ENCODE measurements at regions not wholly inside any gene's neighbourhood (a gene's known extent, or its start where the extent isn't known, plus 50 kb on each side); places are given as distances from the start of the nearest gene placed in this dataset.
"Not testable (repeated sequence)": the region's sequence is repeated elsewhere in the genome, so short reads cannot be mapped to it uniquely, and the experiment has no call there.

DNA sequence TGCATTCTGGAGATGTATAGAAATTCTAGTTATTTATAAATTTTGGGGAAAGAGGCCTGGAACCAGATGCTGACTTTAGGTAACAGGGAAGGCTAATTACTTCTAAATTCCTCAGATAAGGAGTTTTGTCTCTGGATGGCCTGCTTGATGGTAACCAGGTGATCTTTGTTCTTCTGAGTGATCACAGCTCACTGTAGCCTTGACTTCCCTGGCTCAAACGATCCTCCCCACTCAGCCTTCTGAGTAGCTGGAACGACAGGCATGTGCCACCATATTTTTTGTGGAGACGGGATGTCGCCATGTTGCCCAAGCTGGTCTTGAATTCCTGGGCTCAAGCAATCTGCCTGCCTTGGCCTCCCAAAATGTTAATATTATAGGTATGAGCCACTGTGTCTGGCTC lies 54.4 kb upstream of the MSH6 start:
- Histone ChIP-seq H3K27ac (no peak overlapping the region), H3K9me3 (replicated peaks) (no peaks in the 10 kb centered on the region), H3K27me3 (replicated peaks) (no peaks in the 10 kb centered on the region), H3K4me3 (no peak overlapping the region), H3K4me1 (replicated peaks) (no peaks in the 10 kb centered on the region), H3K36me3 (no peaks in the 10 kb centered on the region)
- DNase-seq (ENCODE audit: low read depth in 1 of 2, low spot score in 2 of 2), result no peak

DNA sequence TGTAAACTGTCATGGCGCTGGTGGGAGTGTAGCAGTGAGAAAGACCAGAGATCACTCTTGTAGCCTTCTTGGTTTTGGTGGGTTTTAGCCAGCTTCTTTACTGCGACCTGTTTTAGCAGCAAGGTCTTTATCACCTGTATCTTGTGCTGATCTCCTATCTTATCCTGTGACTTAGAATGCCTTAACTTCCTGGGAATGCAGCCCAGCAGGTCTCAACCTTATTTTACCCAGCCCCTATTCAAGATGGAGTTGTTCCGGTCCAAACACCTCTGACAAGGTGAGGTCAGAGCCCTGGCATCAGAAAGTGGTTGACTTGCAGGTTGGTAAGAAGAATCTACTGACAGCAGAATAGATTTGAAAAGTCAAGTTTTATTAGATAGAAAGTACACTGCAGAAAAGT lies 55.0 kb upstream of the MSH6 start:
- no peaks in the 10 kb centered on the region for H3K4me1 ChIP-seq (replicated peaks)
- no peaks in the 10 kb centered on the region for H3K27me3 ChIP-seq (replicated peaks)
- H3K9me3 ChIP-seq (replicated peaks), result no peaks in the 10 kb centered on the region
- no peak for DNase-seq (ENCODE audit: low read depth in 1 of 2, low spot score in 2 of 2)
- H3K27ac ChIP-seq, result no peak overlapping the region
- no peak overlapping the region for H3K4me3 ChIP-seq
- H3K36me3 ChIP-seq, result no peaks in the 10 kb centered on the region

DNA sequence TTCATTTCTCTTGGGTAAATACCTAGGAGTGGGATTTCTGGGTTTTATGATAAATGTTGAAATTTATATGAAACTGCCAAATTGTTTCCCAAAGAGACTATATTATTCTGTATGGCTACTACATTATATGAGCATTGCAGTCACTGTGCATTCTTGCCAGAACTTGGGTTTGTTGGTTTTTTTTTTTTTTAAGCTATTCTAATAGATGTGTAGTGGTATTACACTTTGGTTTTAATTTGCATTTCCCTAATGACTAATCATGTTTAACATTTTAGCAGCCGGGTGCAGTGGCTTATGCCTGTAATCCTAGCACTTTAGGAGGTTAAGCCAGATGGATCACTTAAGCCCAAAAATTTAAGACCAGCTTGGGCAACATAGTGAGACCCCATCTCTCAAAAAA lies 56.0 kb upstream of the MSH6 start:
- DNase-seq (ENCODE audit: low read depth in 1 of 2, low spot score in 2 of 2); H3K36me3 ChIP-seq; H3K27me3 ChIP-seq (replicated peaks); H3K27ac ChIP-seq; H3K9me3 ChIP-seq (replicated peaks); H3K4me1 ChIP-seq (replicated peaks); H3K4me3 ChIP-seq: not testable (repeated sequence)

DNA sequence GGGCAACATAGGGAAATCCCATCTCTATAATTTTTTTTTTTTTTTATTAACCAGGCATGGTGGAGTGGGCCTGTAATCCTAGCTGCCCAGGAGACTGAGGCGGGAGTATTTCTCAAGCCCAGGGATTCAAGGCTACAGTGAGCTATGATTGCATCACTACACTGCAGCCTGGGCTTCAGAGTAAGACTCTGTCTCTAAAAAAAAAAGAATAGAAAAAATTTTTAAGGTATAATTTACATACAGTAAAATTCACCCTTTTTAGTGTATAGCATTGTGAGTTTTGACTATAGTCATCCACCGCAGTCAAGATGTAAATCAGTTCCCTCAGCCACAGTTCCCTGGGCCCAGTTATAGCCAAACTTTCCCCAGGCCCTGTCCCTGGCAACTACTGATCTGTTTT lies 57.1 kb upstream of the MSH6 start:
- DNase-seq (ENCODE audit: low read depth in 1 of 2, low spot score in 2 of 2), result no peak
- no peaks in the 10 kb centered on the region for H3K27me3 ChIP-seq (replicated peaks)
- no peaks in the 10 kb centered on the region for H3K9me3 ChIP-seq (replicated peaks)
- H3K4me1 ChIP-seq (replicated peaks), result no peaks in the 10 kb centered on the region
- H3K36me3 ChIP-seq, result no peaks in the 10 kb centered on the region
- H3K4me3 ChIP-seq, result no peak overlapping the region
- no peak overlapping the region for H3K27ac ChIP-seq

DNA sequence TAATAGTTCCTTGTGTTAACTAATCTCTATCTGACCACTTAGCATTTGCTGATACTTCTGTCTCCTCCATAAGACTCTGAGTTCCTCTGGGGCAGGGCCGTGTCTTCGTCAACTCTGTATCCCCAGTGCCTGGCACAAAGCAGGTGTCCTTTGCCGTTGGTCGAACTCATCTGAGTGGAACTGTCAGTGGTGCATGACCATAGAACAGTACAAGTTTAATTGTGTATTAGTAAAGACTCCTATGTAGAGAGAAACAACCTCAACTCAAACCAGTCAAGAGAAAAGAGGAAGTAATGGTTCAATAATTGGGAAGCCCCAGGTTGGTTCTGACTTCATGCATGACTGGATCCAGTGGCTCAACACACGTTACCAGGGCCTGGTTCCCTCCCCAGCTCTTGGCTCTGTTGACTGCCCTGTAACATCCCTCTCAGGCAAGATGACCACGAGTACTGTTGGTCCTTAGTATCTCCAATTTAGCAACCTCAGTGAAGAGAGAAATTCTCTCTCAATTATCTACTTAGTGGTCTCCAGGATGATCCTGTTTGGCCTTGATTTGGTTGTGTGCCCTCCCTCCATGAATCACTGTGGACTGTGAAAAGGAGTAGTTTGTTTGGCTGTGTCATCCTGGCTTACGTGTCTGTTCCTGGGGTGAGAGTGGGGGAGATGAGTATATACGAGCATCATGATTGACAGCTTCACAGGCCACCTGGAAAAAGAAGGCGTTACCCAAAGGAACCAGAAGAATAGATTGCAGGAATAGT lies 58.5 kb upstream of the MSH6 start:
- no peaks in the 10 kb centered on the region for H3K36me3 ChIP-seq
- DNase-seq (ENCODE audit: low read depth in 1 of 2, low spot score in 2 of 2), result no peak
- no peak overlapping the region for H3K4me3 ChIP-seq
- no peaks in the 10 kb centered on the region for H3K27me3 ChIP-seq (replicated peaks)
- no peak overlapping the region for H3K27ac ChIP-seq
- H3K4me1 ChIP-seq (replicated peaks), result no peaks in the 10 kb centered on the region
- no peaks in the 10 kb centered on the region for H3K9me3 ChIP-seq (replicated peaks)

DNA sequence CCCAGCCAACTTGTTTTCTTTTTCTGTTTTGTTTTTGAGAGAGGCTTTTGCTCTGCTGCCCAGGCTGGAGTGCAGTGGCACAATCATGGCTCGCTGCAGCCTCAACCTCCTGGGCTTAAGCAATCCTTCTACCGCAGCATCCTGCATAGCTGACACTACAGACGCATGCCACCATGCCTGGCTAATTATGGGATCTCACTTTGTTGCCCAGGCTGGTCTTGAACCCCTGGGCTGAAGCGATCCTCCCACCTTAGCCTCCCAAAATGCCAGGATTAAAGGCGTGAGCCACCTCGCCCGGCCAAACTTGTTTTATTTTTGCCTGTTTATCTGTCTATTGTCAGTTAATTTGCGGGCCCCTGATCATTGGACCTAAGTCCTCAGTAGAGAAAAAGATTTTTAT lies 61.6 kb upstream of the MSH6 start:
- no peak overlapping the region for H3K4me3 ChIP-seq
- no peaks in the 10 kb centered on the region for H3K36me3 ChIP-seq
- H3K9me3 ChIP-seq (replicated peaks), result no peaks in the 10 kb centered on the region
- no peaks in the 10 kb centered on the region for H3K27me3 ChIP-seq (replicated peaks)
- no peak overlapping the region for H3K27ac ChIP-seq
- no peaks in the 10 kb centered on the region for H3K4me1 ChIP-seq (replicated peaks)
- DNase-seq (ENCODE audit: low read depth in 1 of 2, low spot score in 2 of 2), result no peak

DNA sequence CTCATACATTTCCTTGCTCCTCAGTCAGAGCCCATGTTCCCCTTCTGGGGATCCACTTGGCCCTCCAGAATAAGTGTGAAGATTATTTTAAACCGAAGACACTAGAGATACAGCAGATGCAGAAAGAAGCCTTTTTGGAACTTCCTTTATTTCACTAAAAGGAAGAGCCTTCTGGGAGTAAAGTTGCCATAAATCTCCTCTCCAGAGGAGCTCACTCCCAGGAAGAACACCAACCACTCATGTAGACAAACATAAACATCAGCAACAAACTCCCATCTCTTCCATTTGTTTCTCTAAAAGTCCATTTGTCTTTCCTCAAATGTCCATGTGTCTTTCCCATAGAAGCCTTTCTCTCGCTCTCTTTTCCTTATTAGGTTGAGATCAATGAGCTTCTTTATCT lies 62.4 kb upstream of the MSH6 start:
- Histone ChIP-seq H3K9me3 (replicated peaks) (no peaks in the 10 kb centered on the region), H3K27ac (no peak overlapping the region), H3K27me3 (replicated peaks) (no peaks in the 10 kb centered on the region), H3K36me3 (no peaks in the 10 kb centered on the region), H3K4me1 (replicated peaks) (no peaks in the 10 kb centered on the region), H3K4me3 (no peak overlapping the region)
- no peak for DNase-seq (ENCODE audit: low read depth in 1 of 2, low spot score in 2 of 2)

DNA sequence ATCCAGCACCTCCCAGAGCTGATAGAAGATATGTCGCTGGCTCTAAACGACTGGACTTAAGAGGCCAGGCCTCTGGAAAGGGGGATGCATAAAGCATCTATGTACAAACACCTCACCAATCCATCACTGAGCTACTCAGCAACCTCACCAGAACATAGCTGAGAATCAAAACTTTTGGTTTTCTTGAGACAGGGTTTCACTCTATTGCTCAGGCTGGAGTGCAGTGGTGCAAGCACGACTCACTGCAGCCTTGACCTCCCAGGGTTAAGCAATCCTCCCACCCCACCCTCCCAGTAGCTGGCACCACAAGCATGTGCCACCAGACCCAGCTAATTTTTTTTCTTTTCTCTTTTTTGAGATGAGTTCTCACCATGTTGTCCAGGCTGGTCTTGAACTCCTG lies 62.9 kb upstream of the MSH6 start:
- H3K27me3 ChIP-seq (replicated peaks), result no peaks in the 10 kb centered on the region
- DNase-seq (ENCODE audit: low read depth in 1 of 2, low spot score in 2 of 2), result no peak

DNA sequence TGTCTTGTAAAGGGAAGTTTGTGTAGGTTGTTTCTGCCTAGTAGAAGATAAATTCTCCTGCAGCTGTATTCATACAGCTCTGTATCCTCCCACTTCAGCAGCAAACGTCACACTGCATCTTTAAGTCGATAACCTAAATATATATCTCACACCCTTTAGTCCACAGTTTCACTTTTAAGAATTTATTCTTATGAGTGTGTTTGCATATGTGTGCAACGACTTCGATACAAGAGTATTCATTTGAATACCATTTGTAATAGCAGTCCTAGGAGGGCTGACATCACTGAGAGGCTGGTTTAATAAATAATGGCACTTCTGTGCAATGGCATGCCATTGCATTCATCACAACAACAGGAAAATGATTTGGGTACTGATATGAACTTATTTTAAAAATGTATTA lies 63.8 kb upstream of the MSH6 start:
- H3K36me3 ChIP-seq, result no peaks in the 10 kb centered on the region
- no peak for DNase-seq (ENCODE audit: low read depth in 1 of 2, low spot score in 2 of 2)
- H3K4me1 ChIP-seq (replicated peaks), result no peaks in the 10 kb centered on the region
- H3K4me3 ChIP-seq, result no peak overlapping the region
- no peaks in the 10 kb centered on the region for H3K27me3 ChIP-seq (replicated peaks)
- no peaks in the 10 kb centered on the region for H3K9me3 ChIP-seq (replicated peaks)
- H3K27ac ChIP-seq, result no peak overlapping the region

More for the DNA sequence above, 62.9 kb upstream of the MSH6 start:
- Histone ChIP-seq H3K4me3 (no peak overlapping the region), H3K36me3 (no peaks in the 10 kb centered on the region), H3K27ac (no peak overlapping the region), H3K4me1 (replicated peaks) (no peaks in the 10 kb centered on the region), H3K9me3 (replicated peaks) (no peaks in the 10 kb centered on the region)

DNA sequence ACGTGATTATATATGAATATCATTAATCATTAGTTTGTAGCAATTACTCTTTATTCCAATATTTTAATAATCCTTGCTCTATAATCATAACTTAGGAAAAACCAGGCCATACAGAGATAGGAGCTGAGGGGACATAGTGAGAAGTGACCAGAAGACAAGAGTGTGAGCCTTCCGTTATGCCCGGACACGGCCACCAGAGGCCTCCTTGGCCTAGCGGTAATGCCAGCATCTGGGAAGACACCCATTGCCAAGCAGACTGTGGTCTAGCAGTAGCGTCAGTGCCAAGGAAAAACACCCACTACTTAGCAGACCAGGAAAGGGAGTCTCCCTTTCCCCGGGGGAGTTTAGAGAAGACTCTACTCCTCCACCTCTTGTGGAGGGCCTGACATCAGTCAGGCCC lies 66.6 kb upstream of the MSH6 start:
- not testable (repeated sequence) for H3K27me3 ChIP-seq (replicated peaks); H3K4me3 ChIP-seq; DNase-seq (ENCODE audit: low read depth in 1 of 2, low spot score in 2 of 2); H3K36me3 ChIP-seq; H3K27ac ChIP-seq; H3K4me1 ChIP-seq (replicated peaks); H3K9me3 ChIP-seq (replicated peaks)

DNA sequence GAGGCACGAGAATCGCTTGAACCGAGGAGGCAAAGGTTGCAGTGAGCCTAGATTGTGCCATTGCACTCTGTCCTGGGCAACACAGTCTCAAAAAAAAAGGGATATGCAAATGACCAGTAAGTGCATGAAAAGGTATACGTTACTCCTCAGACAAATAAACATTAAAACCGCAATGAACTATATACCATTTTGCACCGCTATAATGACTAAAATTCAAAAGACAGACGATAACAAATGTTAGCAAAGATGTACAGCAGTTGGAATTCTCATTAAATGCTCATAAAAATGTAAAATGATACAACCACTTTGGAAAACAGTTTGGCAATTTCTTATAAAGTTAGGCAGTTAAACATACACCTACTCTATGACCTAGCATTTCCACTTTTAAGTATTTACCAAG lies 67.4 kb upstream of the MSH6 start:
- DNase-seq (ENCODE audit: low read depth in 1 of 2, low spot score in 2 of 2), result no peak
- Histone ChIP-seq H3K27me3 (replicated peaks) (no peaks in the 10 kb centered on the region), H3K27ac (no peak overlapping the region), H3K4me3 (no peak overlapping the region), H3K9me3 (replicated peaks) (no peaks in the 10 kb centered on the region), H3K4me1 (replicated peaks) (no peaks in the 10 kb centered on the region), H3K36me3 (no peaks in the 10 kb centered on the region)

DNA sequence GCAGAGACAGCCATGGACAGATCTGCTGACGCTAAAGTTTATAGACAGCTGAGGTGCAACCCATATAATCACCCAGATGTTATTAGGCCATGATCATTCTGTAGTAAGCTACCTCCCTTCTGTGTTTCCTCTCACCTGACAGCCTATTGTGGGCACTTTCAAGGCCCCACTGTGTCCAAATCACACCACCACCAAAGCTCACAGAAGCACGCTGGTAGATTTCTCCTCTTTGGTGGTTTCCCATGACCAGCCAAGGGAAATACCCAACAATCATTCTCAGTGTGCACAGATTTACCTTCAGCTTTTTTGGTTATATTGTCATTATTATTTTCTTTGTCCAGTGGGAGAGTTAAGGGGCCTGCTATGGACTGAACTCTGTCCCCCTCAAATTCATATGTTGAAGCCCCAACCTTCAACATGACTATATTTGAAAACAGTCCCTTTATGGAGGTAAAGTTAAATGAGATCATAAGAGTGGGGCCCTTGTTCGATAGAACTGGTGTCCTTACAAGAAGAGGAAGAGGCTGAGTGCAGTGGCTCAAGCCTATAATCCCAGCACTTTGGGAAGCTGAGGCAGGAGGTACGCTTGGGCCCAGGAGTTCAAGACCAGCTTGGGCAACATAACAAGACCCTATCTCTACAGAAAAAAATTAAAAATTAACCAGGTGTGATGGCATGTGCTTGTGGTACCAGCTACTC lies 74.0 kb upstream of the MSH6 start:
- H3K27ac ChIP-seq, result no peak overlapping the region
- no peaks in the 10 kb centered on the region for H3K4me1 ChIP-seq (replicated peaks)
- H3K4me3 ChIP-seq, result no peak overlapping the region
- peaks cover 2% of the 10 kb centered on the region; the same call in 1 of the 2 replicates for H3K27me3 ChIP-seq (replicated peaks)
- H3K36me3 ChIP-seq, result no peaks in the 10 kb centered on the region
- no peaks in the 10 kb centered on the region for H3K9me3 ChIP-seq (replicated peaks)
- no peak for DNase-seq (ENCODE audit: low read depth in 1 of 2, low spot score in 2 of 2)

DNA sequence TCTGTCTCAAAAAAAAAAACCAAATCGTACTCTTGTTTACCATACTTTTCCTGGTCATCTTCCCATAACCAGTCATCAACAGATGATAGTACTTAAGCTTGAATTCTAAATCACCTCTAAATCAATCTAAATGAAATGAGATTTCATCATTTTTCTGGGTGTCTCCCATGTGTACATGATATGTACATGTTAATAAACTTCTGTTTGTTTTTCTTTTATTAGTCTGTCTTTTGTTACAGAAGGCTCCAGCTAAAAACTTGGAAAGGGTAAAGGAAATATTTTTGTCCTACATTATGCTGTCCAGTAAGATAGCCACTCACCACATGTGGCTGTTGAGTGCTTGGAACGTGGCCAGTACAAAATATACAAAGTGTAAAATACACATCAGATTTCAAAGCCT lies 78.7 kb upstream of the MSH6 start:
- H3K4me1 ChIP-seq (replicated peaks), result no peaks in the 10 kb centered on the region
- no peak overlapping the region for H3K27ac ChIP-seq
- DNase-seq (ENCODE audit: low read depth in 1 of 2, low spot score in 2 of 2), result no peak
- H3K27me3 ChIP-seq (replicated peaks), result peaks cover 12% of the 10 kb centered on the region
- H3K9me3 ChIP-seq (replicated peaks), result no peaks in the 10 kb centered on the region
- H3K4me3 ChIP-seq, result no peak overlapping the region
- no peaks in the 10 kb centered on the region for H3K36me3 ChIP-seq

DNA sequence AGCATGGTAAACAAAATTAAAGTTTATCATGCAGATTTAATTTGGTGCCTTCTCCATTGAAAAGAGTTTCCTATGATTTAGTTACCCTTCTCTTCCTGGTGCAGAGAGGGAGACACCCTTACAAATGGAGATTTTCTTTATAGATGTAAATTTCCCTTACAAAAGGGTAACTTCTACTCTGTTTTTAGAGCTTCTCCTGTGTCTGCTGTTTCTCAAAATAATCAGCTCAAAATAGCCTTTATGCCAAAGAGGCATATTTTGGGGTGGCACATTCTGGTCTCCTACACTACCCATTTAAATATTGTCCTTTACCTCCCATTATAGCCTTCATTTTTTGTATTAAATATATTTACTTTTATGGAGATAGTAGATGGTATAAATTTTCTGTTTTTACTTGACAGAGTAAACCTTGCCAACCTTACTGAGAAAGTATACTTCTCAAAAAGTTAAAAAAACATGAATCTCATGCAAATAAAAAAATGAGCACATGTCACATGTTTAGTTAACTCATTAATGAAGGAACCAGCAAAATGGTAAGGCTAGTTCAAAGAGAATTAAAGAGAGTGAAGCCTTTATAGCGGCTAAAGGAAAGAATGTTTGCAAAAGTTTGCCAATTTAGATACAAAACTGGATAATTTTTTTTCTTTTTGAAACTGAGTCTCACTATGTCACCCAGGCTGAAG lies 83.3 kb upstream of the MSH6 start:
- Histone ChIP-seq H3K27me3 (replicated peaks) (peaks cover 12% of the 10 kb centered on the region; the same call in 1 of the 2 replicates), H3K4me1 (replicated peaks) (no peaks in the 10 kb centered on the region), H3K9me3 (replicated peaks) (no peaks in the 10 kb centered on the region), H3K27ac (no peak overlapping the region), H3K36me3 (no peaks in the 10 kb centered on the region), H3K4me3 (no peak overlapping the region)
- DNase-seq (ENCODE audit: low read depth in 1 of 2, low spot score in 2 of 2), result no peak

Data from SJSA1 (cell line).